Dedifferentiated amniotic fluid mesenchymal stem cell (primary cell): ENCODE measurements at regions not wholly inside any gene's neighbourhood (a gene's known extent, or its start where the extent isn't known, plus 50 kb on each side); places are given as distances from the start of the nearest gene placed in this dataset.

Source experiments
- DNase-seq: peaks from one replicate; pipeline ENCODE4 v3.0.0-alpha.2; 2016; ENCODE audit errors: extremely low spot score

GRCh38 chr3:73295876-73296635 lies 234.6 kb downstream of the EBLN2 start:
- no peak for DNase-seq

- no peak for DNase-seq
Measured at GRCh38 chr3:73296859-73297258, 235.4 kb downstream of the EBLN2 start.

- no peak for DNase-seq
Measured at GRCh38 chr3:73298243-73299183, 237.1 kb downstream of the EBLN2 start.

- no peak for DNase-seq
Measured at GRCh38 chr3:73299184-73299691, 237.8 kb downstream of the EBLN2 start.

- no peak for DNase-seq
Measured at GRCh38 chr3:73314151-73314951, 252.9 kb downstream of the EBLN2 start.

GRCh38 chr3:73315706-73316105 lies 254.2 kb downstream of the EBLN2 start:
- DNase-seq = no peak

- no peak for DNase-seq
Measured at GRCh38 chr3:73319179-73319769, 257.8 kb downstream of the EBLN2 start.

- DNase-seq = no peak
Measured at GRCh38 chr3:73321286-73321999, 260.0 kb downstream of the EBLN2 start.

- DNase-seq = no peak
Measured at GRCh38 chr3:73324203-73325155, 263.0 kb downstream of the EBLN2 start.

GRCh38 chr3:73326396-73326795 lies 264.9 kb downstream of the EBLN2 start:
- DNase-seq = no peak

- no peak for DNase-seq
Measured at GRCh38 chr3:73327052-73327451, 265.6 kb downstream of the EBLN2 start.
